ENCODE measurements at regions not wholly inside any gene's neighbourhood (a gene's known extent, or its start where the extent isn't known, plus 50 kb on each side); places are given as distances from the start of the nearest gene placed in this dataset.

DNA sequence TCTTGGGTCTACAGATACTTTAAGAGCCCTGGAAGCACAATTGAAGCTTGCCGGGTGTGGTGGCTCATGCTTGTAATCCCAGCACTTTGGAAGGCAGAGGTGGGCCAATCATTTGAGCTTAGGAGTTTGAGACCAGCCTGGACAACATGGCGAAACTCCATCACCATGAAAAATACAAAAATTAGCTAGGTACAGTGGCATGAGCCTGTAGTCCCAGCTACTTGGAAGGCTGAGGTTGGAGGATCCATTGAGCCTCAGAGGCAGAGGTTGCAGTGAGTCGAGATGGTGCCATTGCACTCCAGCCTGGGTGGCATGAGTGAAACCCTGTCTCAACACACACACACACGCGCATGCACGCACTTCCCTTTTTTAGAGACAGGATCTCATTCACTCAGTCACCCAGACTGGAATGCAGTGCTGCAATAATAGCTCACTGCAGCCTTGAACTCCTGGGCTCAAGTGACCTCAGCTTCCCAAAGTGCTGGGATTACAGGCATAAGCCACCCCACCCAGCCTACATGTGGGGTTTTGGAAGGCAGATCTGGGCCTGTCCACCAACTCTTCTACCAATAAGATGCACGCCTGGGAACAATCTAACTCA is 182.5 kb upstream of the JARID2 start:
- DNase-seq (ENCODE audit: low read depth in 1 of 2, low spot score in 1 of 2): no peak

- no peak for DNase-seq (ENCODE audit: low read depth in 1 of 2, low spot score in 1 of 2)
These were observed 180.4 kb upstream of the JARID2 start for GRCh38 chr6:15065261-15065989.

- no peak for DNase-seq (ENCODE audit: low read depth in 1 of 2, low spot score in 1 of 2)
These were observed 179.6 kb upstream of the JARID2 start for GRCh38 chr6:15066089-15066758.

DNA sequence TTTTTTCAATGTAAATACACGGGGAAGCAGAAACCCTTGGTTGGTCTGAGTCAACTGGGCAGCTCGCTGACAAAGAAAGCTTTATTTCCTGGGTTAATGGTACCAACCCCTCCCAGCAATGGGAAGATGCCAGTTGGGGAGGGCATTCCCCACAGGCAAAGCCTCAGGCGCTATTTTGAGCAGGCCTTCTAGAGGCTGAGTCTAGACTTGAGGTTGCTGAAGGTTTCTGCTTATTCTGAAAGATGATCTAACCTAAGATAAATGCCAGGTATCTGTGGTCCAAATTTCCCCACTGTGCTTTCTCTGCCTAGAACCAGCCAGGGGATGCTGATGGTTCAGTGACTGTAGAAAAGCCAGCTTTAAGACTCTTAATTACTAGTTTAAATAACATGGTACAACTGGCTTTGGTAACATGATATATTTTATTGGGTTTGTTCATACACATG is 172.5 kb upstream of the JARID2 start:
- DNase-seq (ENCODE audit: low read depth in 1 of 2, low spot score in 1 of 2): no peak

DNA sequence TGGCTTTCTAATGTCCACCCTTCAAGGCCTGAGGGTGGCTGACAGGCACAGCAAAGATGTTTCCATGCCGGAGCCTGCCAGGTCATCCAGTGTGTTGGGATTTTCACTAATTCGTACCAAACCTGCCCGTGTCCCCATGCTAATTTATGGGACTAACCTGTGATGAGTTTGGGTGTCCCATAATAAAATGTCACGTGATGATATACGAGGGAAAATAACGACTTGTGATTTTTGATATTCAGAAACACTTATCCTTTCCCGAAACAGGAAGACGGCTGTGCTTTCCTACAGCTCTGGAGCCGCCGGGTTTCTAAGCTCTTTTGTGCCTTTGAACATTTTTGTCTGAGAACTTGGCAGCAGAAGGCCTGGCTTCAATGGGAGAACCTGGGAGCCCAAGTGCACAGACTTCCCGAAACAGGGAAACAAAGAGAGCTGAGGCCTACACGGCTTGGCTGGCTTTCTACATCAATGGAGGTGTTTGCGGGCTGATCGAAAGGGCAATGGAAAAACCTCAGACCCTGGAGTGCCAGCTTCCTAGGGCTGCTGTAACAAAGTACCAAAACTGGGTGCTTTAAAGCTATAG is 171.9 kb upstream of the JARID2 start:
- DNase-seq (ENCODE audit: low read depth in 1 of 2, low spot score in 1 of 2): no peak

GRCh38 chr6:15074806-15075205 is 171.1 kb upstream of the JARID2 start:
- DNase-seq (ENCODE audit: low read depth in 1 of 2, low spot score in 1 of 2): no peak

DNA sequence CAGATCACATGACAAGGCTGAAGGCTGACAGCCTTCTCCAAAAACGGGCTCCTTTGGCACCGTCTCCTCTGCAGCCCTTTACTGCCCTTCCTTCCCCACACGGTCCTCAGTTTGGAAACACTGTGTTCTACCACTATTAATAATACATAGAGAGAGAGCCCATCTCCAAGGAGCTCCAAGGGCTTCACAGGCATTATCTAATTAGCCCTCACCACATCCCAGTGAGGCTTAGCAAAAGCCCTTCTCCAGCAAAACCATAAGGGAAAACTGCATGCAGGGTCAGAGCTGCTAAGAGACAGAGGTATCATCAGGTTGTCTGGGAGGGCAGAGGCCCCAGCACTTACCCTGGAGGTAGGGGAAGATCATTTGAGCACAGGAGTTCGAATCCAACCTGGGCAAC is 169.3 kb upstream of the JARID2 start:
- DNase-seq (ENCODE audit: low read depth in 1 of 2, low spot score in 1 of 2): no peak

GRCh38 chr6:15077006-15077405 is 168.9 kb upstream of the JARID2 start:
- no peak for DNase-seq (ENCODE audit: low read depth in 1 of 2, low spot score in 1 of 2)

- no peak for DNase-seq (ENCODE audit: low read depth in 1 of 2, low spot score in 1 of 2)
These were observed 167.9 kb upstream of the JARID2 start for GRCh38 chr6:15077961-15078360.

- DNase-seq (ENCODE audit: low read depth in 1 of 2, low spot score in 1 of 2): no peak
These were observed 166.5 kb upstream of the JARID2 start for GRCh38 chr6:15079288-15079817.

DNA sequence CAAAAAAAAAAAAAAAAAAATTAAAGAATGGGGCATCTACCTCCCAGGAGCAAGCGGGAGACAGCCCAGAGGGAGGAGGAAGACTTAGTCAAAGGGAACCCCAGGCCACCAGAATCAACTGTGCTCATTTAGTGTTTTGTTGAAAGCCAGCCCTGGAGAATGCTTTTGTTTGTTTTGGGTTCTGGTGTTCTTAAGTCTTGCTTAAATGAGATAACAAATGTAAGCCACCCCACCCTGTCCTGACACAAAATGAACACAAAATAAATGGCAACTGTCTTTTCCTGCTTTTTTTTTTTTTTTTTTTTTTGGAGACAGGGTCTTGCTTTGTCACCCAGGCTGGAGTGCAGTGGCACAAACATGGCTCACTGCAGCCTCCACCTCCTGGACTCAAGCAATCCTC is 165.0 kb upstream of the JARID2 start:
- DNase-seq (ENCODE audit: low read depth in 1 of 2, low spot score in 1 of 2): no peak

DNA sequence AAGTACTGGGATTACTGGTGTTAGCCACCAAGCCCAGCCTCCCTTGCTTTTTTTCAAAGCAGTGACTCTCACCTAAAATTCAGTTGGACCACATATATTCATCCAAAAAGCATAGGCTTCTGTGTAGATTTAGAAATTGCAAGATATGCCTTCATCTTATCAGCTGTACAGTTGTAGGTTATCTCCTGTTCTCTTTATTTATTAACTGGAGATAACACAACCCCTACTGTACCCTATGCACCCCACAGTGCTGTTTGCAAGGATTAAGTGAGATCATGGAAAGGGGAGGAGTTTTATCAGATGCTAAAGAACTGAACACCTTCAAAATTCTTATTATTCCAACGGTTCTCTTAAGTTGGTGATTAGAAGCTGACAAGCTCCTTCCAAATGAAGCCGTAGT is 164.4 kb upstream of the JARID2 start:
- DNase-seq (ENCODE audit: low read depth in 1 of 2, low spot score in 1 of 2): no peak

- no peak for DNase-seq (ENCODE audit: low read depth in 1 of 2, low spot score in 1 of 2)
These were observed 163.2 kb upstream of the JARID2 start for GRCh38 chr6:15082708-15083107.

DNA sequence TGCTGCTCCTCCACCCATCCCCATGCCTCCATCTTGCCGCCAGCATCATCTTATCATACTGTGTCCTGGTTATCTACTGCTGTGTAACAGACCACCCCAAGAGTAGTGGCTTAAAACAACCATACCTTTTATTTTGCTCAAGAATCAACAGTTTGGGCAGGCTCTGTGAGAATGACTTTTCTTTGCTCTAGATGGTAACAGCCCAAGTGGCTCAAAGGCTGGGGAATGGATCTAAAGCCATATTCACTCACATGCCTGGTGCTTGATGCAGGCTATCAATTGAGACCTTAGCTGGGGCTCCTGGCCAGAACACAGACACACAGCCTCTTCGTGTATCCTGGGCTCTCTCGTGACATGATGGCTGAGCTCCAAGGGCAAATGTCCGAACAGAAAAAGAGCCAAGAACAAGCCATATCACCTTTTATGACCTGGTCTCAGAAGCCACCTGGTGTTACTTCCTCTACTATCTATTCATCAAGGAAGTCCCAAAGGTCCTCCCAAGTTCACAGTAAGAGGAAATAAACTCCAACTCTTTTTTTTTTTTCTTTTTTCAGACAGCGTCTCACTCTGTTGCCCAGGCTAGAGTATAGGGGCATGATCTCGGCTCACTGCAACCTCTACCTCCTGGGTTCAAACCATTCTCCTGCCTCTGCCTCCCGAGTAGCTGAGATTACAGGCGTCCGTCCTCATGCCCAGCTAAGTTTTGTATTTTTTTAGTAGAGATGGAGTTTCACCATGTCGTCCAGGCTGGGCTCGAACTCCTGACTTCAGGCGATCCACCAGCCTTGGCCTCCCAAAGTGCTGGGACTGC is 159.3 kb upstream of the JARID2 start:
- no peak for DNase-seq (ENCODE audit: low read depth in 1 of 2, low spot score in 1 of 2)

DNA sequence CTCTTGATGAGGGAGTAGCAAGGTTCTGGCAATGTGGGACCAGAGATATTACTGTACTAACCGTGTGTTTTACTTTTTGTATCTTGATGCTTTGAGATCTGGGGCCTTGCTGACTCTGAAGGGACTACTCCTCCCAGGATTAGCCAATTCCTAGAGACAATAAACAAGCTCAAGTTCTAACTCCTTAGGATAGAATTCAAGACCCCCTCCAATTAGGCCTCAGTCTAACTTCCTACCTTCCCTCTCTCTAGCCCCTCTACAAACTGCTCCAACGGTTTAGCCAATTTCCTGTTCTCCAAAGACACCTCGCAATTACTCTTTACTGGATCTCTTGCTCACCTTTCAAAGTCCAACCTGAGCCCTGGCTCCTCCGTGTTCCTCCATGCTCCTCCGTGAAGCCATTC is 158.7 kb upstream of the JARID2 start:
- no peak for DNase-seq (ENCODE audit: low read depth in 1 of 2, low spot score in 1 of 2)

DNA sequence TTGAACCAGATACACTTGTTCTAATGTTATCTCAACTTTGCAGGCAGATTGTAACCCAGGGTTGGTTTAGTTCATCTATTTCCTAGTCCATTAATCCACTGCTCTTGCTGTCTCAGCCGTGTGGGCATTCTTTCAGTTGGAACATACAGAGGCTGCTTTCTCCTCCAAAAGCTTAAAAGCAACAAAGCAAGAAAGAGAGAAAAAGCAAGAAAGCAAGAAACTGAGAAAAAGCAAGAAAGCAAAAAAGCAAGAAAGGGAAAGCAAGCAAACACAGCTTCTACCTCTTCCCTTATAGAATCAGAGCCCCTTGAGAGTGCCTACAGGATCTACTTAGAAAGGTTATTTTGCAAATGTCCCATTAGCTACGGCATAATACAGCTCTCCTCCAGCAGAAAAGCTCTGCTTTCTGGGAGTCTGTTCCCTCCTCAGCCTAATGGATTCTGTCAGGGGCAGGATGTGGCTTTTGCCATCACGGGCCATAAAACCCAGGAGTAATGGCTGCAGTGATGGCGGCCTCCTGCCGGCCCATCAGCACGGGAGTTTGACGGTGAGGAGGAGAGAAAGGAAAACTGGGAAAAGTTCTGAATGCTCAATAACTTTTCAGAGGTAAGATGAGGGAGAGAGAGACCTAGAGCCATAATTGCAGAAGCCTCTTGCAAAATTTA is 156.8 kb upstream of the JARID2 start:
- no peak for DNase-seq (ENCODE audit: low read depth in 1 of 2, low spot score in 1 of 2)

- no peak for DNase-seq (ENCODE audit: low read depth in 1 of 2, low spot score in 1 of 2)
These were observed 156.2 kb upstream of the JARID2 start for GRCh38 chr6:15089569-15090144.

GRCh38 chr6:15090145-15090579 is 155.7 kb upstream of the JARID2 start:
- DNase-seq (ENCODE audit: low read depth in 1 of 2, low spot score in 1 of 2): no peak

DNA sequence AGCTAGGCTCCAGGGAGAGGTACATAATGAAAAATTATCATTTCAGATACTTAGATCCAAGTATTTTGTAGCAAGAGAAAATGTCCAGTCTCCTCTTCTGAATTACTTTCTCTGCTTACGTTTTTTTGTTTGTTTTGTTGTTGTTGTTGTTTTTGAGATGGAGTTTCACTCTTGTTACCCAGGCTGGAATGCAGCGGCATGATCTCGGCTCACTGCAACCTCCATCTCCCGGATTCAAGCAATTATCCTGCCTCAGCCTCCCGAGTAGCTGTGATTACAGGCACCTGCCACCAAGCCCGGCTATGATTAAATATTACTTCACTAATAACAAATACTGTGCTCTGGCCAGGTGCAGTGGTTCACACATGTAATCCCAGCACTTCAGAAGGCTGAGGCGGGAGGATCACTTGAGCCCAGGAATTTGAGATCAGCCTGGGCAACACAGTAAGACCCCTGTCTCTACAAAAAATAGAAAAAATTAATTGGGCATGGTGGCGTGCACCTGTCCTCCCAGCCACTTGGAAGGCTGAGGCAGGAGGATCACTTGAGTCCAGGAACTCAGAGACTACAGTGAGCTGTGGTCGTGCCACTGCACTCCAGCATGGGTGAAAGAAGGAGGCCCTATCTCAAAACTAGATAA is 155.0 kb upstream of the JARID2 start:
- no peak for DNase-seq (ENCODE audit: low read depth in 1 of 2, low spot score in 1 of 2)
